ENCODE measurements at regions not wholly inside any gene's neighbourhood (a gene's known extent, or its start where the extent isn't known, plus 50 kb on each side); places are given as distances from the start of the nearest gene placed in this dataset.

GRCh38 chr5:143629871-143630659, 181.9 kb upstream of the HMHB1 start:
- TF ChIP-seq CTCF (IDR thresholded peaks at IDR 0.05) (no peak), POLR2A (IDR thresholded peaks at IDR 0.05) (no peak)

Measured in heart left ventricle (tissue), 13 donors.